T-helper 22 cell (primary cell): ENCODE measurements at regions not wholly inside any gene's neighbourhood (a gene's known extent, or its start where the extent isn't known, plus 50 kb on each side); places are given as distances from the start of the nearest gene placed in this dataset.

Source experiments
- DNase-seq: peaks from one replicate; pipeline ENCODE4 v3.0.0-alpha.2; 2020; ENCODE audit warnings: low read depth

DNA sequence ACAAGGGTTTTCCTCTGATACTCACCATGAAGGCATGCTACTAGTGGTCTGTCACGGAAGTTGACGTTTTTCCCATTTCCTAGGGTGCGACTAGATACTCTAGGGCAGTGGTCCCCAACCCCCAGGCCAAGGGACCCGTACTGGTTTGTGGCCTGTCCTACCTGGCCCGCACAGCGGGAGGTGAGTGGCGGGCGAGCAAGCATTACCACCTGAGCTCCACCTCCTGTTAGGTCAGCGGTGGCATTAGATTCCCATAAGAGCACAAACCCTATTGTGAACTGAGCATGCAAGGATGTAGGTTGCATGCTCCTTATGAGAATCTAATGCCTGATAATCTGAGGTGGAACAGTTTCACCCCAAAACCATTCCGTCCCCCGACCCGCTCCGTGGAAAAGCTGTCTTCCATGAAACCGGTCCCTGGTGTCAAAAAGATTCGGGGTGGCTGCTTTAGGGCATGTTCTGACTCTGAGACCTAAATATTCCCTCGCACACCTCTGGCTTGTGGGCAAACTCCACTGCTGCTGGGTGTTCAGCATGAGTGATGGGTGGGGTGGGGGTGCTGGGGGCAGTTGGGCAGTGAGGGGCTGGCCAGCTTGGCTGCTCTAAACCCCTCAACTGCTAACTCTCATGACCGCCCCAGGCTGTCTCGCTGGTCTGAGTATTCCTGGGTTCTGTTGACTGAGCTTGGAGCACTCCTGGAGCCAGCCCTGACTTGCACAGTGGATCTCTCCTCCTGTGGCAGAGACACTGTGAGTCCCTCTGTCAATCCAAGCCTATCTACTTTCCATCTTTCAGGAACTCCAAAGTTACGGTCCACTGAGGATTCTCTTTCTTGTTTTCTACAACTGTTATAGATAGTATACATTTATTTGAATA, 78.3 kb upstream of the NEK6 start:
- no peak for DNase-seq

GRCh38 chr9:124180557-124180956, 77.2 kb upstream of the NEK6 start:
- DNase-seq: no peak

- DNase-seq: no peak
Measured at GRCh38 chr9:124182741-124183140, 75.0 kb upstream of the NEK6 start.

DNA sequence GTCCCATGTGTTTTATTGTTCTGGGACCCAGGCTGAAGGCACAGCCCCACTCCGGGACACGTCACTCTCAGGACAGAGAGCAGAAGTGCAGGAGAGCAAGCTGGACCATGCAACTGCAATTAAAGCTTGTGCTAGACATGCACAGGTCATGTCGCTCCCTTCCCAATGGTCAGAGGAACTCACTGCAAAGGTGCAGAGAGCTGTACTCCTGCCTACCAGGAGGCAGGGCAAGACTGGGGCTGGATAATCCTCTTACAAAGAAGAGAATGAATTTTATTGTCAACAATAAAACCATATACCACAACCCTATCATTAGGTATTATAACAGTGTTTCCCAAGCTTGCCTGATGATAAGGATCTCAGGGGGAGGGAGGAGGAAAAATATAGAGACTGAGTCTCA, 74.0 kb upstream of the NEK6 start:
- no peak for DNase-seq

DNA sequence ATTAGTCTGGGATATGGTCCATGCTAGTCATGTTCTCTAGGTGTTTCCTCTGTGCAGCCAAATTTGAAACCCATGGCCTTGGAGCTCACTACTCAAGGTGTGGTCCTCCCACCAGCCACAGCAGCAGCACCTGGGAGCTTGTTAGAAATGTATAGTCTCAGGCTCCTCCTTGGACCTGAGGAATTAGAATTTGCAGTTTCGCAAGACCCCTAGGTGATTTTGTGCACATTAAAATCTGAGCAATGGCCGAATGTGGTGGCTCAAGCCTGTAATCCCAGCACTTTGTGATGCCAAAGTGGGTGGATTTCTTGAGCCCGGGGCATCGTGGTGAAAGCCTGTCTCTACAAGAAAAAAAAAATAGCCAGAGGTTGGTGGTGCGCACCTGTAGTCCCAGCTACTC, 72.3 kb upstream of the NEK6 start:
- no peak for DNase-seq

DNA sequence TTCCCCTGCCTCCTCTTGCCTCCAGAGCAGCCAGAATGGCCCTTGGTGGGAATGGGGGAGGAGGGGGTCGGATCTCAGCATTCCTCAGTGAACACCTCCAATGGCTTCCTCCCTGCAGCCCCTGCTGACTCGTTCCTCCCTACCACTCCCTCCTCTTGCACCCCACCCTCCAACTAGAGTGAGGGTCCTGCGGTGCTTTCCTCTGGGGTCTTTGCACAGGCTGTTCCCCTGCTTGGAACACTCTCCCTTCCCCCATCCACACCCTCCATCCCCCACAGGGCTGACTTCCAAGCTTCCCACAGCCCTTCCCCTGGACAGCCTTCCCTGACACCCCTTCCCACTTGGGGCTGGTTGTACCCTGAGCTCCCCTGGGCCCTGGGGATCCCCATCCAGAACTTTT, 70.4 kb upstream of the NEK6 start:
- DNase-seq: no peak

GRCh38 chr9:124188331-124189110, 69.2 kb upstream of the NEK6 start:
- DNase-seq: no peak

- DNase-seq: no peak
Measured at GRCh38 chr9:124190761-124191160, 67.0 kb upstream of the NEK6 start.

GRCh38 chr9:124191691-124192395, 65.9 kb upstream of the NEK6 start:
- no peak for DNase-seq

DNA sequence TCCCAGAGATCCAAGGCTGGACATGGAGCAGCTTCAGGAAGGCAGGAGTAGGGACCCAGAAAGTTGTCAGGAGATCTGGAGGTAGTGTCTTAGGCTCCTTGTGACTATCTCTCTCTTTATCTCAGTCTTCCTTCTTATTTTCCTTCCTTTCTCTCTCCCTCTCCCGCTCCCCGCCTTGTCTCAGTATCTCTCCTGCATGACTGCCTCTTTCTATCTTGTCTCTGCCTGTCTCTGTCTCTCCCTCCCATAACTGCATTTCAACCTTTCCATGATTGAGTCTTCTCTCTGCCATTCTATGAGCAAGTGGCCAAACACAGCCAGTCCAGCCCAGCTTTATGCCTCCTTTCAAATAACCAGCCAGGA, 61.0 kb upstream of the NEK6 start:
- DNase-seq: no peak

- DNase-seq: no peak
Measured at GRCh38 chr9:124197177-124198095, 60.3 kb upstream of the NEK6 start.

DNA sequence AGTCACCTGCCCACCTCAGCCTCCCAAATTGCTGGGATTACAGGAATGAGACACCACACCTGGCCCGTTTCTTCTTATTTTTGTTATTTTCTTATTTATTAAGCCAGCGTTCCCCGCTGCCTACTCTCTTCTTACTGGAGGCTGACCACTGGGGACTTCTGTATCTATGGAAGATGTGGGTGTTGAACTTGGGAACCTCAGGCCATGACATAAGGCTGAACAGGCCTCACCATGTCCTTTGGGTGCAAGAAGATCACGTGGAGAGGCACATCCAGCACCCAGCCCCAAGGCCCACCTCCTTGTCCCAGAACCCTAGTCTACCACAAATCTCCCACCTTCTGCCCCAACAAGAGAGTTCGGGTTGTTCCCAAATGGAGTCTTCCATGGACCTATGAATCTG, 59.4 kb upstream of the NEK6 start:
- DNase-seq: no peak

DNA sequence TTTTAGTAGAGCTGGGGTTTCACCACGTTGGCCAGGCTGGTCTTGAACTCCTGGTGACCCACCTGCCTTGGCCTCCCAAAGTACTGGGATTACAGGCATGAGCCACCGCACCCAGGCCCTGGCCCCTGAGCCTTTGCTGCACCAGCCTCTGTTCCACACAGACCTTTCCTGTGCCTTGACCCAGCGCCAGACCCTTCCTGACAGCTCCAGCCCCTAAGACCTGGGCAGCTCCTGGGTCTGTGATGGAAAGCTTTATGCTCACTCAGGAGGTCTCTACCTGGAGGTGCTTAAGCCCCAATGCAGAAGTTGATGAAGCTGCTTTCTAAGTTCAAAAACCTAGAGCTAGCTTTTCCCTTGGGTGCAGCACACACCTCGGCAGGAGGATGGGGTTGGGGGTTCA, 58.8 kb upstream of the NEK6 start:
- no peak for DNase-seq

- DNase-seq: no peak
Measured at GRCh38 chr9:124199474-124199873, 58.3 kb upstream of the NEK6 start.

- no peak for DNase-seq
Measured at GRCh38 chr9:124202447-124202971, 55.2 kb upstream of the NEK6 start.

GRCh38 chr9:124205686-124206352, 51.9 kb upstream of the NEK6 start:
- DNase-seq: no peak

GRCh38 chr9:124206391-124206790, 51.4 kb upstream of the NEK6 start:
- no peak for DNase-seq
